HS-27A (cell line): ENCODE measurements at regions not wholly inside any gene's neighbourhood (a gene's known extent, or its start where the extent isn't known, plus 50 kb on each side); places are given as distances from the start of the nearest gene placed in this dataset.
A peak's percentile ranks its signal among the peaks of the same experiment; 100 is the strongest.

Source experiments
- DNase-seq: peaks from one replicate; pipeline ENCODE4 v3.0.0-alpha.2; 2012; ENCODE audit warnings: low read depth, missing footprints

GRCh38 chr12:19572920-19573558 is 133.7 kb downstream of the AEBP2 start:
- peak; percentile 57 for DNase-seq

GRCh38 chr12:19573866-19574265 is 134.6 kb downstream of the AEBP2 start:
- DNase-seq, result no peak

DNA sequence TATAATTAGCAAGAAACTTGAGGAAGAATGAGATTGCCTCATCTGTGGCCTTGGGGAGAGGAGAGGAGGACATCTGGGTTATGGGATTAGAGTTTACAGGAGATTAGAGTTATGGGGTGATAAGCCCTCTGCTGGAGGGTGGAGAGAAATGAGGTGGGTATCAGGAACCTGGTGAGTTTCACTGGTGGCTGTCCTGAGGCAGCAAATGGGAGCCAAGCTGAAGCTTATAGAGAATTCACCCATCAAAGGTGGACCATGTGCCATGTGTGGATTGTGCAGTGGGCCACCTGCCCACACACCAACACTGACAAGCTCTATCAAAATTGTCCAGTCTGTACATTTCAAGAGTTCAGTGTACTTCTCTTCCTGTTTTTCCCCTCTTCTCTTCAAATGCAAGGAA is 135.3 kb downstream of the AEBP2 start:
- peak; percentile 23 for DNase-seq

GRCh38 chr12:19575337-19576243 is 136.3 kb downstream of the AEBP2 start:
- peak; percentile 94 for DNase-seq

GRCh38 chr12:19576506-19577280 is 137.4 kb downstream of the AEBP2 start:
- no peak for DNase-seq

GRCh38 chr12:19577281-19577530 is 137.9 kb downstream of the AEBP2 start:
- DNase-seq, result no peak

DNA sequence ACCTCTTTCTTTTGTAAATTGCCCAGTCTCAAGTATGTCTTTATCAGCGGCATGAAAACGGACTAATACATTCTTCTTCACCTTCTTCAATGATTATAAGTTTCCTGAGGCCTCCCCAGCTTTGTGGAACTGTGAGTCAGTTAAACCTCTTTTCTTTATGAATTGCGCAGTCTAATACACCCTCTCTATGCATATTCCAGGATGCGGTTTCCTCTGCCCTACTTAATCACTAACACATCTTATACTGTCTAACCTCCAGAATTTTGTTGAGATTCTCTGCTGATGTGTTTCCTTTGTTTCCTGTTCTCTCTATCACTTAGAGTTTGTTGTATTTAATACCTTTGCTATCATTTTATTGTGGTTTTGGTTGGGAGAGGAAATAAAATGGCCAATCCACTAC is 145.4 kb downstream of the AEBP2 start:
- no peak for DNase-seq

- no peak for DNase-seq
These were observed 149.7 kb downstream of the AEBP2 start for GRCh38 chr12:19588951-19589350.

DNA sequence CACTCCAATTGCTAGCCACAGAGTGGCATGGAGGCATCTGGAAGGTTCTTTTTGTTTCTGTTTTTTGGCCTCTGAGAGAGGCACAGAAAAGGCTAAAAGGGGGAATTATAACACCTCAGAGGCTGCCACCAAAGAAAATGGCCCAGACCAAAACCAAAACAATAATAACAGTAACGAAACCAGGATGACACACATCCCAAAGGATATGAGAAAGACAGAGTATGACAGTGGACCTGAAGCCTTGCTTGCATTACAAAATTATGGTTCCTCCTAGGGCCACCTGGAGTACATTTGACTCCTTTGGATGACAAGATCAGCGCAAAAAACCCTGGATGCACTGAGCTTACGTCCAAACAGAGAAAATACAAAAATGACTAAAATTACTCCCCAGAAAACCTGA is 152.7 kb downstream of the AEBP2 start:
- no peak for DNase-seq

- no peak for DNase-seq
These were observed 157.3 kb downstream of the AEBP2 start for GRCh38 chr12:19596434-19597166.

GRCh38 chr12:19597167-19598026 is 158.1 kb downstream of the AEBP2 start:
- DNase-seq, result no peak

GRCh38 chr12:19605720-19606119 is 166.4 kb downstream of the AEBP2 start:
- DNase-seq, result no peak

- DNase-seq, result no peak
These were observed 168.7 kb downstream of the AEBP2 start for GRCh38 chr12:19608039-19608438.

- DNase-seq, result no peak
These were observed 173.8 kb downstream of the AEBP2 start for GRCh38 chr12:19613051-19613535.

DNA sequence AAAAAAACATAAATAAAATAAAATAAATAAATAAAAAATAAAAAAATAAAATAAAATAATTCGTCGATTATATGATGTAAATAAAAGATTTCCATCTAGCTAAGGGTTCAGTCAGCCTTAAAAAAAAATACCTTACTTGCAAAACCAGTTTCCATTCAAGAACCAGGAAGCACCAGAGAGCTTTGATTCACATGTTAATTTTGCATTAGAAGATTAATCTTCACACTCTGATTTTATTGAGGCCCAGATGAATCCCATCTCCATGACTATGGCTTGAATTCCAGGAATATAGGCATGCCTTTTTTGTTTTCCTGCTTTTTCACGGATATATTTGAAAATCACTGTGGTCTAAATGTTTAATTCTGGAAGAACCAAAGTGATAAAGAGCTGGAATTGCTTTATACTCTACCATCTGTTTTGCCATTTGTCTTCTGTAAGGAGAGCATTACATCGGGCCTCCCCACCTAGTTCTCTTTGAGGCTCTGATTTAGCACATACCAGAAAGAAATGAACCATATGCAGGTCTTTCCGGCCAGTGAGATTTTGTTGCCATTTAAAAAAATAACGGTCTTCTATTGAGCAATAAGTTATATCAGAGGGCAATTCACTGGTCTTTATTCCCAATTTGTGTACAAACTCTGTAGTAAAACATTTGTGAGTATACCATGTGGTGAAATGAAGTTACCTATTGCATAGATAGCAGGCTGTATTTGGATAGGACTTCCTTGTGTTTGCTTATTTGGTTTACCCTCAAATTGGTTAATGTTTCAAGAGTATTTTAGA is 175.5 kb downstream of the AEBP2 start:
- no peak for DNase-seq

DNA sequence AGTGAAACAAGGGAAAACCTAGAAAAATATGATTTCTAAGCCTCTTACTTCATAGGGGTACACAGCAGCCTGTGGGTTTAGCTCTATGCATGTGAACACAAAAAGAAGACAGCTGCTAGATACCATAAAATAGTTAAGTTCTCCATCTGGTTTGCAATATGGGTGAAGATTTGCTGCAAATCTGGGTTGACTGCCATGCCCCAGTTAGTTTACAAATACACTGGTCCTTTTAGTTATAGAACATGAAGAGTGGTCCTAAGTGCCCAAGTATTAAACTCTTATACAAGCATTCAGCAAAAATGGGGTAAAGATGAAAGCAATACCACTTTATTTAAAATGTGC is 176.1 kb downstream of the AEBP2 start:
- DNase-seq, result no peak

GRCh38 chr12:19616781-19617180 is 177.5 kb downstream of the AEBP2 start:
- DNase-seq, result no peak

DNA sequence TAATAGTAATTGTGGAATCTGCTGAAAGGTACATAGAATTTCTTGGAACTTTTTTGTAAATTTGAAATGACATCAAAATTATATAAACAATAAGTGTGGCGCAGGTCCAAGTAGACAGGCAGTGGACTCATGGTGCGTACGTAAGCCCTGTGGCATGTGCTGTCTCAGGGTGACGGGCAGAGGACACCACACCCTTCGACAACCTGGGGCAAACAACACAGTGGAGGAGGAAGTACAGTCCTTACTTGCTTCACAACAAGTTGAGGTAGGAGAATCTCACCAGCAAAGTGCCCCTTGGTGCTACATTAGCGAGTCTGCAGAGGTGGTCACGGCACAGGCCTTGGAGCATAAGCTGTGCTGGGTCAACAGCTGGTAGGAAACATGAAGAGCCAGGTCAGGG is 180.9 kb downstream of the AEBP2 start:
- no peak for DNase-seq

DNA sequence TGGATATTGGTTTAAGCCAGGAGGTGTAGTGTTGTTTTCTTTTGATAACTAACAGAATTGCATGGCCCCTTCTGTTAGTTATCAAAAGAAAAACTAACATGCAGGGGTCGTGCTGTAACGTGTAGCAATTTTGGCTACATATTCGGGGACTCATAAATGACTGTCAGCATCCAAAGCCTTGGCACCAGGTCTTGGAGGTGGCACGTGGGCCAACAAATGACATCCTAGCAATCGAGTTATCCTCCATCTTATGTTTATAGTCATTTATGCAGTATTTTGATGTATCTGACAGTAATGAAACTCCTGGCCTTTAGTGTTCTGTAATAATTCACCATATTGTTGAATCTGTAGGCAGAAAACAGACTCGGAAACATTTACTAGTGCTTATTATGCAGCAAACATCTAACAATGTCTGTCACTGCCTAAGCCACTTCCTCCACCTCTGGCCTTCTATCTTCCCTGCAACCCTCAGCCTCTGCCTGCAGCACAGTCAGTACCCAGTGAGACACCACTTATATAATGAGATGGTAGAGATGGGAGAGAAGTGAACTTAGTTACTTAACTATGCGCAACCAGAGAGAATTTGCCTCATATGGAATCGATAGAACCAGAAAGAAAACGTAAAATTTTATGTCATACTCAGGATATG is 184.6 kb downstream of the AEBP2 start:
- DNase-seq, result no peak

- DNase-seq, result no peak
These were observed 185.2 kb downstream of the AEBP2 start for GRCh38 chr12:19624491-19624890.
